ENCODE measurements at regions not wholly inside any gene's neighbourhood (a gene's known extent, or its start where the extent isn't known, plus 50 kb on each side); places are given as distances from the start of the nearest gene placed in this dataset.

- Histone ChIP-seq H3K27ac (ENCODE audit: low read length) (no peak overlapping the region), H3K4me3 (ENCODE audit: low read length) (no peak overlapping the region), H3K4me1 (ENCODE audit: control insufficient read depth, low read depth, low read length) (no peaks in the 10 kb centered on the region), H3K36me3 (ENCODE audit: control insufficient read depth, low read depth, low read length) (no peaks in the 10 kb centered on the region), H3K27me3 (ENCODE audit: control insufficient read depth, insufficient read depth, low read length) (no peaks in the 10 kb centered on the region), H3K9me3 (ENCODE audit: control insufficient read depth, low read depth, low read length) (no peaks in the 10 kb centered on the region), H3K9ac (ENCODE audit: low read length) (no peak overlapping the region)
Observed at GRCh38 chr1:98305362-98305761, 356.2 kb upstream of the SNX7 start.

- no peaks in the 10 kb centered on the region for H3K9me3 ChIP-seq (ENCODE audit: control insufficient read depth, low read depth, low read length)
- no peak overlapping the region for H3K4me3 ChIP-seq (ENCODE audit: low read length)
- no peak overlapping the region for H3K27ac ChIP-seq (ENCODE audit: low read length)
- H3K27me3 ChIP-seq (ENCODE audit: control insufficient read depth, insufficient read depth, low read length): no peaks in the 10 kb centered on the region
- no peak overlapping the region for H3K9ac ChIP-seq (ENCODE audit: low read length)
- no peaks in the 10 kb centered on the region for H3K36me3 ChIP-seq (ENCODE audit: control insufficient read depth, low read depth, low read length)
- H3K4me1 ChIP-seq (ENCODE audit: control insufficient read depth, low read depth, low read length): no peaks in the 10 kb centered on the region
Observed at GRCh38 chr1:98304888-98305287, 356.6 kb upstream of the SNX7 start.

- H3K27ac ChIP-seq (ENCODE audit: low read length): no peak overlapping the region
- H3K4me3 ChIP-seq (ENCODE audit: low read length): no peak overlapping the region
- H3K9ac ChIP-seq (ENCODE audit: low read length): no peak overlapping the region
- H3K36me3 ChIP-seq (ENCODE audit: control insufficient read depth, low read depth, low read length): no peaks in the 10 kb centered on the region
- no peaks in the 10 kb centered on the region for H3K4me1 ChIP-seq (ENCODE audit: control insufficient read depth, low read depth, low read length)
- no peaks in the 10 kb centered on the region for H3K9me3 ChIP-seq (ENCODE audit: control insufficient read depth, low read depth, low read length)
- H3K27me3 ChIP-seq (ENCODE audit: control insufficient read depth, insufficient read depth, low read length): no peaks in the 10 kb centered on the region
Observed at GRCh38 chr1:98299861-98300260, 361.7 kb upstream of the SNX7 start.

GRCh38 chr1:98299313-98299712 lies 362.2 kb upstream of the SNX7 start:
- Histone ChIP-seq H3K27me3 (ENCODE audit: control insufficient read depth, insufficient read depth, low read length) (no peaks in the 10 kb centered on the region), H3K4me3 (ENCODE audit: low read length) (no peak overlapping the region), H3K9ac (ENCODE audit: low read length) (no peak overlapping the region), H3K9me3 (ENCODE audit: control insufficient read depth, low read depth, low read length) (no peaks in the 10 kb centered on the region), H3K27ac (ENCODE audit: low read length) (no peak overlapping the region), H3K36me3 (ENCODE audit: control insufficient read depth, low read depth, low read length) (no peaks in the 10 kb centered on the region), H3K4me1 (ENCODE audit: control insufficient read depth, low read depth, low read length) (no peaks in the 10 kb centered on the region)

- no peak overlapping the region for H3K27ac ChIP-seq (ENCODE audit: low read length)
- H3K9me3 ChIP-seq (ENCODE audit: control insufficient read depth, low read depth, low read length): no peaks in the 10 kb centered on the region
- no peak overlapping the region for H3K4me3 ChIP-seq (ENCODE audit: low read length)
- H3K9ac ChIP-seq (ENCODE audit: low read length): no peak overlapping the region
- H3K4me1 ChIP-seq (ENCODE audit: control insufficient read depth, low read depth, low read length): no peaks in the 10 kb centered on the region
- H3K36me3 ChIP-seq (ENCODE audit: control insufficient read depth, low read depth, low read length): no peaks in the 10 kb centered on the region
- H3K27me3 ChIP-seq (ENCODE audit: control insufficient read depth, insufficient read depth, low read length): no peaks in the 10 kb centered on the region
Observed at GRCh38 chr1:98298319-98298718, 363.2 kb upstream of the SNX7 start.

- Histone ChIP-seq H3K4me3 (ENCODE audit: low read length) (no peak overlapping the region), H3K36me3 (ENCODE audit: control insufficient read depth, low read depth, low read length) (no peaks in the 10 kb centered on the region), H3K27me3 (ENCODE audit: control insufficient read depth, insufficient read depth, low read length) (no peaks in the 10 kb centered on the region), H3K27ac (ENCODE audit: low read length) (no peak overlapping the region), H3K4me1 (ENCODE audit: control insufficient read depth, low read depth, low read length) (no peaks in the 10 kb centered on the region), H3K9me3 (ENCODE audit: control insufficient read depth, low read depth, low read length) (no peaks in the 10 kb centered on the region), H3K9ac (ENCODE audit: low read length) (no peak overlapping the region)
Observed at GRCh38 chr1:98296681-98297080, 364.8 kb upstream of the SNX7 start.

- Histone ChIP-seq H3K4me3 (ENCODE audit: low read length) (no peak overlapping the region), H3K36me3 (ENCODE audit: control insufficient read depth, low read depth, low read length) (no peaks in the 10 kb centered on the region), H3K9ac (ENCODE audit: low read length) (no peak overlapping the region), H3K27me3 (ENCODE audit: control insufficient read depth, insufficient read depth, low read length) (no peaks in the 10 kb centered on the region), H3K9me3 (ENCODE audit: control insufficient read depth, low read depth, low read length) (no peaks in the 10 kb centered on the region), H3K27ac (ENCODE audit: low read length) (no peak overlapping the region), H3K4me1 (ENCODE audit: control insufficient read depth, low read depth, low read length) (no peaks in the 10 kb centered on the region)
Observed at GRCh38 chr1:98294127-98294526, 367.4 kb upstream of the SNX7 start.

- H3K36me3 ChIP-seq (ENCODE audit: control insufficient read depth, low read depth, low read length): no peaks in the 10 kb centered on the region
- H3K9me3 ChIP-seq (ENCODE audit: control insufficient read depth, low read depth, low read length): no peaks in the 10 kb centered on the region
- H3K27me3 ChIP-seq (ENCODE audit: control insufficient read depth, insufficient read depth, low read length): no peaks in the 10 kb centered on the region
- H3K9ac ChIP-seq (ENCODE audit: low read length): no peak overlapping the region
- H3K27ac ChIP-seq (ENCODE audit: low read length): no peak overlapping the region
- no peak overlapping the region for H3K4me3 ChIP-seq (ENCODE audit: low read length)
- no peaks in the 10 kb centered on the region for H3K4me1 ChIP-seq (ENCODE audit: control insufficient read depth, low read depth, low read length)
Observed at GRCh38 chr1:98292994-98293393, 368.5 kb upstream of the SNX7 start.

- Histone ChIP-seq H3K27ac (ENCODE audit: low read length) (no peak overlapping the region), H3K9me3 (ENCODE audit: control insufficient read depth, low read depth, low read length) (no peaks in the 10 kb centered on the region), H3K4me1 (ENCODE audit: control insufficient read depth, low read depth, low read length) (no peaks in the 10 kb centered on the region), H3K27me3 (ENCODE audit: control insufficient read depth, insufficient read depth, low read length) (no peaks in the 10 kb centered on the region), H3K9ac (ENCODE audit: low read length) (no peak overlapping the region), H3K4me3 (ENCODE audit: low read length) (no peak overlapping the region), H3K36me3 (ENCODE audit: control insufficient read depth, low read depth, low read length) (no peaks in the 10 kb centered on the region)
Observed at GRCh38 chr1:98289311-98289710, 368.5 kb upstream of the DPYD start.

- Histone ChIP-seq H3K27me3 (ENCODE audit: control insufficient read depth, insufficient read depth, low read length) (no peaks in the 10 kb centered on the region), H3K9me3 (ENCODE audit: control insufficient read depth, low read depth, low read length) (no peaks in the 10 kb centered on the region), H3K4me3 (ENCODE audit: low read length) (no peak overlapping the region), H3K36me3 (ENCODE audit: control insufficient read depth, low read depth, low read length) (no peaks in the 10 kb centered on the region), H3K27ac (ENCODE audit: low read length) (no peak overlapping the region), H3K9ac (ENCODE audit: low read length) (no peak overlapping the region), H3K4me1 (ENCODE audit: control insufficient read depth, low read depth, low read length) (no peaks in the 10 kb centered on the region)
Observed at GRCh38 chr1:98288494-98288893, 367.7 kb upstream of the DPYD start.

GRCh38 chr1:98287626-98288025 lies 366.8 kb upstream of the DPYD start:
- no peaks in the 10 kb centered on the region for H3K4me1 ChIP-seq (ENCODE audit: control insufficient read depth, low read depth, low read length)
- H3K9ac ChIP-seq (ENCODE audit: low read length): no peak overlapping the region
- H3K4me3 ChIP-seq (ENCODE audit: low read length): no peak overlapping the region
- H3K27ac ChIP-seq (ENCODE audit: low read length): no peak overlapping the region
- H3K9me3 ChIP-seq (ENCODE audit: control insufficient read depth, low read depth, low read length): no peaks in the 10 kb centered on the region
- no peaks in the 10 kb centered on the region for H3K27me3 ChIP-seq (ENCODE audit: control insufficient read depth, insufficient read depth, low read length)
- no peaks in the 10 kb centered on the region for H3K36me3 ChIP-seq (ENCODE audit: control insufficient read depth, low read depth, low read length)

- H3K4me3 ChIP-seq (ENCODE audit: low read length): no peak overlapping the region
- no peaks in the 10 kb centered on the region for H3K9me3 ChIP-seq (ENCODE audit: control insufficient read depth, low read depth, low read length)
- H3K36me3 ChIP-seq (ENCODE audit: control insufficient read depth, low read depth, low read length): no peaks in the 10 kb centered on the region
- H3K4me1 ChIP-seq (ENCODE audit: control insufficient read depth, low read depth, low read length): no peaks in the 10 kb centered on the region
- H3K9ac ChIP-seq (ENCODE audit: low read length): no peak overlapping the region
- H3K27me3 ChIP-seq (ENCODE audit: control insufficient read depth, insufficient read depth, low read length): no peaks in the 10 kb centered on the region
- H3K27ac ChIP-seq (ENCODE audit: low read length): no peak overlapping the region
Observed at GRCh38 chr1:98286656-98287055, 365.8 kb upstream of the DPYD start.
